ENCODE measurements at regions not wholly inside any gene's neighbourhood (a gene's known extent, or its start where the extent isn't known, plus 50 kb on each side); places are given as distances from the start of the nearest gene placed in this dataset.

DNA sequence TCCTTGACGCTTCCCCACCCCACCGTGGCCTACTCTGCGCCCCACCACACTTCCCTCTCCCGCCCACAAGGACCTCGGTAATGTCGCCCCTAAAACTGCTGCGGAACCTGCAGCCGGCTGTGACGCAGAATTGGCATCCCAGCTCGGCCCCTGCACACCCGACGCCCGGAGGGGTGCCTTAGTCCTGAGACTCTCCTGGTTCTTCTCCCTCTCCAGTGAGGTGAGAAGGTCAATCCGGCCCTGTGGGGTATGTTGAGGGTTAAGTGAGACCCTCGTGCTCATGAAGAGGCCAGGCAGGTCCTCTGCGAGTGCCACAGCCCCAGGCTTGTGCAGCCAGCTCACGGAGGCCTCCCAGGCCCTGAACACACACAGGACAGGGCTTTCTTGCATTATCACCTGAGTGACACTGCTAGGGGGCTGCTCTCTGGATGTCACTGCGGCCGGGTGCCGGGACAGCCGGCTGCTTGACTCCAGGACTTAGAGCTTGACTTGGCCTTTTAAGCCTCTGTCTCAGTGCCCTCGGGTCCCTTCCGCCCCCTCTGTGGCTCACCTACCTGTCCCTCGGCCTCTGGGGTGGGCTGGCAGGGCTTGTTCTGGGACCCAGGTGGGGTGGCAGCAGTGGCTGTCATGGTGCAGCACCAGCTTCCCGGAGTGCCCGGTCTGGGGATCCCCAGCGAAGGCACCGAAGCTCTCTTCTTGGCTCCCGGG, 106.9 kb upstream of the C14orf180 start:
- TF ChIP-seq, protein P1, sequence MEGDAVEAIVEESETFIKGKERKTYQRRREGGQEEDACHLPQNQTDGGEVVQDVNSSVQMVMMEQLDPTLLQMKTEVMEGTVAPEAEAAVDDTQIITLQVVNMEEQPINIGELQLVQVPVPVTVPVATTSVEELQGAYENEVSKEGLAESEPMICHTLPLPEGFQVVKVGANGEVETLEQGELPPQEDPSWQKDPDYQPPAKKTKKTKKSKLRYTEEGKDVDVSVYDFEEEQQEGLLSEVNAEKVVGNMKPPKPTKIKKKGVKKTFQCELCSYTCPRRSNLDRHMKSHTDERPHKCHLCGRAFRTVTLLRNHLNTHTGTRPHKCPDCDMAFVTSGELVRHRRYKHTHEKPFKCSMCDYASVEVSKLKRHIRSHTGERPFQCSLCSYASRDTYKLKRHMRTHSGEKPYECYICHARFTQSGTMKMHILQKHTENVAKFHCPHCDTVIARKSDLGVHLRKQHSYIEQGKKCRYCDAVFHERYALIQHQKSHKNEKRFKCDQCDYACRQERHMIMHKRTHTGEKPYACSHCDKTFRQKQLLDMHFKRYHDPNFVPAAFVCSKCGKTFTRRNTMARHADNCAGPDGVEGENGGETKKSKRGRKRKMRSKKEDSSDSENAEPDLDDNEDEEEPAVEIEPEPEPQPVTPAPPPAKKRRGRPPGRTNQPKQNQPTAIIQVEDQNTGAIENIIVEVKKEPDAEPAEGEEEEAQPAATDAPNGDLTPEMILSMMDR (IDR thresholded peaks at IDR 0.05; ENCODE audit: borderline replicate concordance, extremely low read depth, low read length, poor library complexity, severe bottlenecking) = no peak
- no peak for TF ChIP-seq EZH2 (IDR thresholded peaks at IDR 0.05; ENCODE audit: borderline replicate concordance, low read depth, low read length, severe bottlenecking)
